Skeletal muscle satellite cell (primary cell): ENCODE measurements at regions not wholly inside any gene's neighbourhood (a gene's known extent, or its start where the extent isn't known, plus 50 kb on each side); places are given as distances from the start of the nearest gene placed in this dataset.
A peak's percentile ranks its signal among the peaks of the same experiment; 100 is the strongest.

Source experiments
- H3K27me3 ChIP-seq: 2 replicates; pipeline ENCODE4 v1.7.0; 2013; ENCODE audit warnings: low read length; ENCODE audit not compliant: control insufficient read depth, insufficient read depth
- H3K36me3 ChIP-seq: 2 replicates; pipeline ENCODE4 v1.7.0; 2013; ENCODE audit warnings: mild to moderate bottlenecking, control low read depth, low read length; ENCODE audit not compliant: insufficient read depth
- H3K4me1 ChIP-seq: 2 replicates; pipeline ENCODE4 v1.7.0; 2013; ENCODE audit warnings: low read length; ENCODE audit not compliant: control insufficient read depth, insufficient read depth
- H3K4me2 ChIP-seq: 2 replicates; pipeline ENCODE4 v1.7.0; 2013; ENCODE audit warnings: mild to moderate bottlenecking, low read length
- H3K4me3 ChIP-seq: 2 replicates; pipeline ENCODE4 v1.7.0; 2013; ENCODE audit warnings: low read length
- H3K9ac ChIP-seq: 2 replicates; pipeline ENCODE4 v1.7.0; 2013; ENCODE audit warnings: mild to moderate bottlenecking, low read depth, low read length, moderate library complexity
- H3K9me3 ChIP-seq: replicated peaks from 2 replicates; pipeline ENCODE4 v1.7.0; 2013; ENCODE audit warnings: mild to moderate bottlenecking, control low read depth, low read length

DNA sequence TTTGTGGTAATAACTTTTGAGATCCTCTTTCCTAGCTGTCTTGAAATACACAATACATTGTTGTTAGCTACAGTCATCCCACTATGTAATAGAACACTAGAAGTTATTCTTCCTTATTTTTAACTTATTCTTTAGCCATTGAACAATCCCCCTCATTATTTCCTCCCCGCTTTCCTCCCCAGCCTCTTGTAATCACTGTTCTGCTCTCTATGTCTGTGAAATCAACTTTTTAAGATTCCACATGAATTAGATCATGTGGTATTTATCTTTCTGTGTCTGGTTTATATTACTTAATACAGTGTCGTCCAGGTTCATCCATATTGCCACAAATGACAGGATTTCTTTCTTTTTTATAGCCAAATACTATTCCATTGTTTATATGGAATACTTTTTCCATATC, 72.9 kb downstream of the SLC10A2 start:
- Histone ChIP-seq H3K36me3 (no peaks in the 10 kb centered on the region), H3K9ac (no peak overlapping the region), H3K4me3 (no peak overlapping the region), H3K4me1 (no peaks in the 10 kb centered on the region), H3K27me3 (no peaks in the 10 kb centered on the region), H3K4me2 (no peak overlapping the region), H3K9me3 (no peaks in the 10 kb centered on the region)

DNA sequence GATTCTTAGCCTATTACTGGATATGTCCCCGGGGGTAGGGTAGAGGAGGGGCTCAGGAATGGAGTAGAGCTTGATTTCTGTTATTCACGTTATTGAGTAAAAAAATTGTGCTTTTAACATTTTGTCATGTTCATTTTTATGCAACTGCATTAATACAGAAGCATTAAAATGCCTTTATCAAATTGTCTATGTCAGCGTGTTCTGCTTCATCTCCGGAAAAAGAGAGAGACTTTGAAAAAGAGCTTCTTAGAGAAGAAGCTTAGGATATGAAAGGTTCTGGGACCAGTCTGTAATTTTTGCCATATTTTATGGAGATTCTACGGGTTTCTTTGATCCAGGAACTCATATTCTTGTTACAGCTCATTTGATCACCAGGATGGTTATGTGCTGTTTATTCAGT, 82.0 kb downstream of the SLC10A2 start:
- Histone ChIP-seq H3K4me2 (no peak overlapping the region), H3K4me1 (no peaks in the 10 kb centered on the region), H3K4me3 (no peak overlapping the region), H3K9me3 (no peaks in the 10 kb centered on the region), H3K27me3 (no peaks in the 10 kb centered on the region), H3K9ac (no peak overlapping the region), H3K36me3 (no peaks in the 10 kb centered on the region)

DNA sequence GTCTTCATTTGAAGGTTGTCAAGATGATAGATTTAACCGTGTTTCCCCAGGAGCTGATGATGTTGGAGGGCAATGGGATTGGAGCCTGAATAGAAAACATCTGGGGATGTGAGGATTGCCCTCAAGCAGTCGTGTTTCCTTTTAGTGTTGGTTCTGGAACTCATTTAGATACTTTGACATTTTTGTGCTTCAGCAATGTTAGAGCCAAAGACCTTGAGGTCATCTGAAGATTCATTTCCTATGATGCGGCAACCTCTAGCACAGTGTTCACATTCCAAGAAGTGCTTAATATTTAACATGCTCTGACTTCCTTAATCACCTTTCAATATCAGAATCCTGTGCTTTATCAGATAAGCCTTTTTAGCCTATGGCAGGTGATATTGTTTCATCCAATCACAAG, 82.7 kb downstream of the SLC10A2 start:
- Histone ChIP-seq H3K27me3 (no peaks in the 10 kb centered on the region), H3K9me3 (no peaks in the 10 kb centered on the region), H3K4me1 (no peaks in the 10 kb centered on the region), H3K9ac (no peak overlapping the region), H3K4me3 (no peak overlapping the region), H3K4me2 (no peak overlapping the region), H3K36me3 (no peaks in the 10 kb centered on the region)

DNA sequence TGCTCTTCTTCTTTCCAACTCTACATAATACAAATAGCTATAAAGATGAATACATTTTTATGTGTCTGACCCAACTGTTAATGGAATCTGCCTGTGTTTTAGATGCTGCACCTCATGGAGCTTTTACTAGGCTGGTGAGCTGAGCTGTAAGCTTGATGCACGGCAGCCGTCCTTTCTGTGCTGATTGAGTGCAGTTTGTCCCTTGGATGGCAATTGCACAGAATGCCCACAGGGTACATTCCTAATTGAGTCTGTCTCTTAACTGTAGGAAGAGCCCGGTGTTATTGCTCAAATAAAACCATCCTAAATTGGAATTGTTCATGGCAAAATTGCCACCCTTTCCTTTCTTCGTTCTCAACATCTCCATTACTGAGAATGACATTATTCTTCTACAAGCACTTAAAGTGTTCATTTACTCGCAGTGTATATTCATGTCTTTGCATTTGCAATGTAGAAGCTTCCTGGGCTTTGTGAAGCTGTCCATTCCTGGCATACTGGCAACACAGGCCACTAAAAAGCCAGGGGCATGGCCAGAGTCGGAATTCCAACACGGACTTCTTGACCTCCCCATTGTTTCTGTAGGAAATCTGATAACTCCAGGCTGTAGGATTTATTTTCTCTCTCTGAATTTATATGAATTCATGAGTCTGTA, 85.8 kb downstream of the SLC10A2 start:
- H3K4me1 ChIP-seq = peaks cover 6% of the 10 kb centered on the region
- H3K9ac ChIP-seq = no peak overlapping the region
- no peak overlapping the region for H3K4me2 ChIP-seq
- H3K36me3 ChIP-seq = no peaks in the 10 kb centered on the region
- H3K27me3 ChIP-seq = no peaks in the 10 kb centered on the region
- no peak overlapping the region for H3K4me3 ChIP-seq
- no peaks in the 10 kb centered on the region for H3K9me3 ChIP-seq

DNA sequence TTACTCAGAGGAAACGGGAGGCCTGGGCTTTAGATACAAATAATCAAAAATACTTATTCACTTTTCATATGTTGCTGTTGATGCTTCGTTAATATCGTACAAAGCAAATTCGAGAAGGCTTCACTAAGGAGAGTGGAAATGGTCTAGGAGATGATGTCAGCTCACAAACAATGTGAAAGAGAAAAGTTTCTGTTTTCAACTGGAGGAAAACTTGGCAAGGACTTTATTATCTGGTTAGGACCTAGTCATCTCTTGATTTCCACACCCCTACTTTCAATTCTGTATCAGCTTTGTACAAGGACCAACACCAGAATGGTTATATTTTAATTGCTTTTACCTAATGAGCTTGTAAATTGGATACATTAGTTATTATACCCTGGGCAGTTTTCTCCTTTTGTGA, 88.0 kb downstream of the SLC10A2 start:
- no peaks in the 10 kb centered on the region for H3K9me3 ChIP-seq
- H3K27me3 ChIP-seq = no peaks in the 10 kb centered on the region
- H3K4me2 ChIP-seq = peak overlapping the region; percentile 77
- peak overlapping the region; percentile 60 for H3K4me3 ChIP-seq
- H3K36me3 ChIP-seq = no peaks in the 10 kb centered on the region
- H3K4me1 ChIP-seq = peaks cover 6% of the 10 kb centered on the region
- H3K9ac ChIP-seq = peak overlapping the region; percentile 58

DNA sequence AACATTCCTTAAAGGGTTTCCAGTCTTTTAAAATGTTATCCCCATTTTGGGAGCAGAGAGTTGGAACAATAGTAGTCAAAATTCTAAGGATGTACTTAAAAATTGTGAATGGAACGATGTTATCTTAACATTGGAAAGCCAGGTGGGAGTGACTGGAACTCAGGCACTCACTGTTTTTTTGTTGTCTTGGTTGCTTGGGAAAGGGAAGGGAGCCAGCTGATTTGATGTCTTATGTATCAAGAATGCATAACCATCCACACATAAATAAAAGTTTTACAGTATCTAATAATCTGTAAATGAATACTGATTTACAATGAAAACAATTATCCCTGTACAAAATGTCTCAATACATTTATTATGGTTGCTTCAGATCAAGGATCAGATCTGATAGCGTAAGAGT, 88.7 kb downstream of the SLC10A2 start:
- no peaks in the 10 kb centered on the region for H3K36me3 ChIP-seq
- H3K4me1 ChIP-seq = peaks cover 6% of the 10 kb centered on the region
- no peaks in the 10 kb centered on the region for H3K9me3 ChIP-seq
- no peaks in the 10 kb centered on the region for H3K27me3 ChIP-seq
- peak overlapping the region; percentile 60 for H3K4me3 ChIP-seq
- peak overlapping the region; percentile 77 for H3K4me2 ChIP-seq
- peak overlapping the region; percentile 58 for H3K9ac ChIP-seq

DNA sequence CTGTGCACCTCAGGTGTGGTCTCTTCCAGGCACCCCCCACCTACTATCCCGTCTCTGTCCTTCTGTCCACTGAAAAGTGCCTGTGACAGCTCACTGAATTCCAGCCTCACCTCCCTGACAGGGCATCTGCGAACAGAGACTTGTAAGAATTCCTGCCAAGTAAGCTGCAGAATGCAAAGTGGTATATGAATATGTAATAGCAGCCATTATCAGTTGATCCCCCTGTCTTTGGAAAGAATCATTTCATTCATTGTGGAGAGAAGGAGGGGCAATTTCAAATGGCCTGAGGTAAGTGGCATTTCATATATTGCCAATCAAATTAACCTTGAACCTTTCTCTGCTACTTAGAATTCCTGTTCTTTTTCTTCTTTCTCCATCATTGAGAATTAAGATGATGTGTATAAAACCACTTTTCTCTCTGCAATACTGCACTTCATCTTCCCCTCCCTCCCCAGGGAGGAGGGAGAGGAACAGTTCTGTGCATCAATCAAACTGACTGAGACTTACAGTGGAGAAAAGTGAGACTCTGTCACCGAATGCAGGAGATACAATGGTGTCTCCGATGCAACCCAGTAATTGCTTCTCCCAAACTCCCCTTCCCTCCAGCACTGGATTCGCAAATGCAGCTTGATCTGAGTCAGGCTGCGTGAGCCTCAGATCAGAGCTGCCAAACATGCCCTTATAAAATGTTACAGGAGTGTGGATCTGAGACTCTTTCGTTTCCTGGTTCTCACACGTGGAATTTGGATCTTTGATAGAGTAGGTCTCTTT, 91.7 kb downstream of the SLC10A2 start:
- Histone ChIP-seq H3K4me1 (peaks cover 6% of the 10 kb centered on the region), H3K36me3 (no peaks in the 10 kb centered on the region), H3K9me3 (no peaks in the 10 kb centered on the region)

DNA sequence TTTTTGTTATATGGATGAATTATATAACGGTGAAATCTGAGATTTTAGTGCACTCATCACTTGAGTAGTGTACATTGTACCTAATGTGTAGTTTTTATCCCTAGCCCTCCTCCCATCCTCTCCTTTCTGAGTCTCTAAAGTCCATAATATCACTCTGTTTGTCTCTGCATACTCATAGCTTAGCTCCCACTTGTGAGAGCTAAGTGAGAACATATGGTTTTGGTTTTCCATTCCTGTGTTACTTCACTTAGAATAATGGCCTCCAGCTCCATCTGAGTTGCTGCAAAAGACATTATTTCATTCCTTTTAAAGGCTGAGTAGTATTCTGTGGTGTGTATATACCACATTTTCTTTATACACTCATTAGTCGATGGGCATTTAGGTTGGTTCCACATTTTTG, 94.0 kb downstream of the SLC10A2 start:
- no peaks in the 10 kb centered on the region for H3K36me3 ChIP-seq
- peaks cover 3% of the 10 kb centered on the region for H3K27me3 ChIP-seq
- H3K4me3 ChIP-seq = no peak overlapping the region
- H3K9ac ChIP-seq = no peak overlapping the region
- no peak overlapping the region for H3K4me2 ChIP-seq
- H3K4me1 ChIP-seq = no peaks in the 10 kb centered on the region
- H3K9me3 ChIP-seq = no peaks in the 10 kb centered on the region

More for the DNA sequence above, 91.7 kb downstream of the SLC10A2 start:
- H3K4me2 ChIP-seq = no peak overlapping the region
- H3K4me3 ChIP-seq = no peak overlapping the region
- H3K9ac ChIP-seq = no peak overlapping the region
- H3K27me3 ChIP-seq = peaks cover 3% of the 10 kb centered on the region

DNA sequence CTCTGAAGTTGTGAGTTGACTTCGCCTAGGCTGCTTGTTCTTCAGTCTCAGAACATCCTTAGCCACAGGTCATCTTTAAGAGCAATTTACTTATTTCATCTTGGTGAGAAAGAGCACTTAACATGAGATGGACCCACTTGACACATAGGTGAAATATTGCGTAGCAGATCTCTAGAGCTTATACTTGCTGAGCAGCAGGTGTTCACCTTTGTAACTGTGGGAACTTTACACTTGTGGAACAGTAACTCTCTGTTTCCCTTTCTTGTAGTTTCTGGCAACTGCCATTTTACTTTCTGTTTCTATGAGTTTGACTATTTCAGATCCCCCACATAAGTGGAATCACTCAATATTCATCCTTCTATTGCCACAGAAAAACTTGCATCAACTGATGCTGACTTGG, 95.7 kb downstream of the SLC10A2 start:
- Histone ChIP-seq H3K4me1 (no peaks in the 10 kb centered on the region), H3K4me2 (no peak overlapping the region), H3K9ac (no peak overlapping the region), H3K9me3 (no peaks in the 10 kb centered on the region), H3K36me3 (no peaks in the 10 kb centered on the region), H3K4me3 (no peak overlapping the region), H3K27me3 (peaks cover 3% of the 10 kb centered on the region)

DNA sequence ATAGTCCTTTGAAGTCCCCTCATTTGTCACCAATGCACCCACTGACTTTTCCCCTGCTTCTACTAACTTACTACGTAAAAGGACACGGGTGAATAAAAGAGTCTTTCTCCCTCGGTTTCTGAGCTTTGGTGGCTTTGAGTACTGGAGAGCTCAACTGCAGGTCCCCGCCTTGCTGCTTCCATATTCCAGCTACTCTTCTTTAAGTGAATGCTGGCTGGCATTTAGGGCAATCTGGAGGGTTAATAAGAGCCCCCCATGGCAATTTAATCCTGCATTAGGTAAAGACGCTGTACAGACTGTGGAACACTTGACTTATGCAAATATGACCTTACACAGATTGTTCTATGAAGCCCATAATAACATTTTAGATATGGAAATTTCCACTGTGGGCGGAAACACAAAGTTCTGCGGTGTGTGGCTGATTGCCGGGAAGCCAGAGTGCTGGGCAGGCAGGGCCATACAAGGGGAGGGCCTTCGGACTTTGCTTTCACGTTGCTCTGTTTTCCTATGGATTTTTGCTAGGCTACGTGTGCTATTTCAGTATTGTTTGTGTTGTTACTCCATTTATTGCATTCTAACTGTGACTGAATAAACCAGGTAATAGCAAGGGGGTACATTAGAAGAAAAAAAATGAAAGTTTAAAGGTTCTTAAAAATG, 97.5 kb downstream of the SLC10A2 start:
- no peaks in the 10 kb centered on the region for H3K9me3 ChIP-seq
- H3K36me3 ChIP-seq = no peaks in the 10 kb centered on the region
- H3K4me2 ChIP-seq = no peak overlapping the region
- H3K4me3 ChIP-seq = no peak overlapping the region
- H3K4me1 ChIP-seq = no peaks in the 10 kb centered on the region
- H3K27me3 ChIP-seq = peaks cover 3% of the 10 kb centered on the region
- no peak overlapping the region for H3K9ac ChIP-seq

DNA sequence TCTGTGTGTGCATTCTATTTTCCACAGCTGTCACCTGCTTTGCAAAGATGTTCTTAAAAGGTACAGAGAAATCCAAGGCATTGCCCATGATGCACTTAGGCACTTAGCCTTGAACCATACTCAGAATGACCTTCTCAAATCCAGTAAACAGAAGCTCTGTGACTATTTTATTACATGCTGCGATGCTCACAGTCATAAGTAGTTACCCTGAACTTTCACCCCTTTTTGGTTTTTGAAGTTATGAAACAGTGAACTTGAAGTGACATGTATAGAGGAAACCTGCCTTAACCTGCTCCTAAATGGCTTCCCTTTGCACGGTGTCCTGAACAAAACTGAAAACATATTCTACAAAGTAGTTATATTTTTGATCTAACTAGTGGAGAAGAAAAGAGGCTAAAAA, 100.4 kb downstream of the SLC10A2 start:
- Histone ChIP-seq H3K27me3 (no peaks in the 10 kb centered on the region), H3K4me1 (no peaks in the 10 kb centered on the region)

More for the DNA sequence above, 100.4 kb downstream of the SLC10A2 start:
- Histone ChIP-seq H3K9ac (no peak overlapping the region), H3K4me2 (no peak overlapping the region), H3K9me3 (no peaks in the 10 kb centered on the region), H3K36me3 (no peaks in the 10 kb centered on the region), H3K4me3 (no peak overlapping the region)
